Heart left ventricle (tissue), 13 donors: ENCODE measurements at regions not wholly inside any gene's neighbourhood (a gene's known extent, or its start where the extent isn't known, plus 50 kb on each side); places are given as distances from the start of the nearest gene placed in this dataset.

Experiments used
- CTCF ChIP-seq, 12 donors: fragments of 200-600 bp; sonication (generic) in 4 of 12; IDR thresholded peaks; one replicate each; pipeline versions ENCODE4 v1.5.0 to v1.8.0; 2018 to 2022; ENCODE audit warnings: antibody characterized with exemption in 12 of 12, mild to moderate bottlenecking in 5 of 12
- POLR2A ChIP-seq, 2 donors: fragments of 450-650 bp; IDR thresholded peaks; one replicate each; pipeline ENCODE4 v1.6.1; 2017; ENCODE audit warnings: antibody characterized with exemption in 2 of 2, mild to moderate bottlenecking in 2 of 2, moderate library complexity in 2 of 2
- donor health status: ischemic (EF 13 %, LVEDD 7.1; RV severe dilation, severe dysfunction).
- donor health status: DM: no; HTN: yes; CAD: no.
- donor health status: DM: no; HTN: no; CAD: no.
- donor health status: ischemic (EF 25% LVEDD 6.9; RV normal size, moderate dysfunction).
- donor health status: ischemic (EF 25% LVEDD 5.7; RV mildly dilated, moderate dysfunction).
- donor health status: ischemic (EF 35%, LVEDD 5.7; RV mildly dilated, moderate dysfunction).
- donor health status: nonischemic (EF 11% LVEDD 7.7; RV severe dilation, severe dysfunction).
- donor health status: DM: yes; HTN: yes; CAD: no.
- donor health status: PGD.
- donor health status: ischemic (EF 29% LVEDD 5.4; RV normal size, mild dysfunction).
- donor health status: nonischemic (EF 23%, LVEDD 6.1; RV moderate dilation, normal function).

- TF ChIP-seq CTCF (IDR thresholded peaks at IDR 0.05) (no peak), POLR2A (IDR thresholded peaks at IDR 0.05) (no peak)
Measured at GRCh38 chr7:79590916-79591623, 137.6 kb upstream of the MAGI2 start.
